NCI-H748 treated with DMSO at 0.1 percent for 48 hours (cell line): ENCODE measurements at regions not wholly inside any gene's neighbourhood (a gene's known extent, or its start where the extent isn't known, plus 50 kb on each side); places are given as distances from the start of the nearest gene placed in this dataset.

Experiments
- DNase-seq: peaks from one replicate; lab custom pipeline; 2025; lab: John Stamatoyannopoulos, UW

- DNase-seq, result peak; percentile 52
Measured at GRCh38 chr15:70324001-70324974, 226.6 kb upstream of the TLE3 start.

GRCh38 chr15:70323111-70323851 is 225.6 kb upstream of the TLE3 start:
- peak; percentile 23 for DNase-seq

GRCh38 chr15:70322051-70322668 is 224.4 kb upstream of the TLE3 start:
- DNase-seq, result no peak

GRCh38 chr15:70321172-70321819 is 223.6 kb upstream of the TLE3 start:
- DNase-seq, result no peak

DNA sequence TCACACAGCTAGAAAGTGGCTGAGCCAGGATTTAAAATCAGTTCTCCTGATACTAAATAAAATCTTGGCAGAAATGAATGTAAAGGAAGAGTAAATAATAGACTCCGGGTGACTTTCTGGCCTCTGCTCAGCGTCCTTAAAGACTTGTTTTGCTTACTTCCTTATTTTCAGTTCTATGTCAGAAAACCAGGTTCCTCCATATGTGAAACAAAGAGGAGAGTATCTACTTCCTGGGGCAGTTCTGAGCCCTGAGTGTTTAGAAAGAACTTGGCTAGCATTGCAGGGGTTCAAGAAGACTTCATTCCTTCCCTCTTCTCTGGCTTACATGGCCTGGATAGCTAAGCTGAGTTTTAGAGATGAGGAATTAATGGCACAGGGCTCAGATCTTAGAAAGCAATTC is 222.8 kb upstream of the TLE3 start:
- DNase-seq, result no peak

GRCh38 chr15:70320077-70320476 is 222.4 kb upstream of the TLE3 start:
- DNase-seq, result no peak

- DNase-seq, result no peak
Measured at GRCh38 chr15:70319466-70319865, 221.7 kb upstream of the TLE3 start.

DNA sequence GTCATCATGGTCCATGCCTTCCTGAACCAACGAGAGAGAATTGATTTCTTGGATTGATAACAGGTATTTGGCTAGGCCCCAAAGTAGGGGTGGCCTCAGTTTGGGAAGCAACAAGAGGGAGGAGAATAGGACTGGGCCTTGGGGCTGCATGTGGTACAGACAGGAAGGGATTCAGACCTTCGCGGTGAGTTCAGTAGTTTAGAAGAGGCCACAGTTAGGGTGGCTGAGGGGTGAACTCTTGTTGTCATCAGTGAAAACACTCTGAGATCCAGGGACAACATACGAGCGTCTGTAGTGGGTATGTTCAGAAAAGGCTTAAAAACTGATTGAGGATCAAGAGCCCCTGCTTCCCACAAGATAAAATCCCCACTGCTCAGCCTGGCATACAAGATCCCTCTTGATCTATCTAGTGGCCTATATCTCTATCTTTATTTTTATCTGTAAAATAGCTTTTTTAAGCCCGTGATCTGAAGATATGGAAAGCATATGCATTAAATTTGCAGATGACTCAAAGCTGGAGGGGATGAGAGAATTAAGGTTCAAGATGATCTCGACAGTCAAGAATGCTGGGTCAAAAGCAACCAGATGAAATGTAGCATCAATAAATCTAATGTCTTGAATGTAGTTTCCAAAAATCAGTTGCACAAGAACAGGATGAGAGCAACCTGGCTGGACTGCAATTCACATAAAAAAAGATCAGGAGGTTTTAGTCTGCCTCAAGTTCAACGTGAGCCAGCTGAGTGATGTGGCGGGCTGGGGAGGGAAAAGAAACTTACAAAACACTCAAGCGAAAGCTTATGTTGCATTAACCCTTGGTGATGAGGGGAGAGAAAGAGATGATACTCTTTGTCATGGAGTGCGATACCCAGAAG is 221.1 kb upstream of the TLE3 start:
- DNase-seq, result no peak

DNA sequence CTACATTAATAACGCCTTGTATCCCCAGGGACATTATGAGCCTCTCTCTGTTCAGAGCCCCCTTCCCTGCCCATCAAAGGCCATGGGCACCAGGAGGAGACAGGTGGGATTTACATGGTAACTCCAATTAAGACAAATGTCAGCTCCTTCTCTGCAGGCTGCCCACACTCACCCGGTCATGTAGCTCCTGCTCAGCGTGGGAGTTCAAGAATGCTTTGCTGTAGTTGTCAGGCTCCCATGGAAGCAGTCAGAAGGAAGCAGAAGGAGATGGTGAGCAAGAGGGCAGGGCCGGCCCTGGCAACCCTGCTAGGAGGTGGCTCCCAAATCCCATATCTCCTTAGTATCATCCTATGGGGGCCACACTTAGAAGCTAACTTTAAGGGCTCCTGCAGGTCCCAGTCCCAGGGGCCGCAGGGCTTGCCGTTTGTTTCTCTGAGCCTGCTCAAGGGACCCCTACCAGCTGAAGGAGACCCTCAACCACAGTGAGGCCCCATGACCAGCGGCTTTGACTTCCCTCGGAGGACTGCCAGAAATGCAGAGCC is 218.4 kb upstream of the TLE3 start:
- DNase-seq, result no peak

DNA sequence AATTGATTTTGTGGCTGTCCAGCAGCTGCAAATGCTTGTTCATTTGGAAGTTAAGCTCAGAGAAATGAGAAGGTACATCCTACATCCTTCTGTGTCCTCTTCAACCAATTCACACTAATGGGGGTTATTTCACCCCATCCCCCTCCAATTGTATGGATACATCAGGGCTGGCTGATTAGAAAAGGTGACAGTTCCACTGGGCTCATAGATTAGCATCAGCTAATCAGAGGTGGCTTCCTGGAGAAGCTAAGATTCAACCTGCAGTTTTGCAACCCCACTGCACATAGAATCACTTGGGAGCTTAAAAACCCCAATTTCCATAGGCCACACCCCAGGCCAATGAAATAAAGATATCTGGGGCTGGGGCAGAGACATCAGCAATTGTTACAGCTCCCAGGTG is 217.7 kb upstream of the TLE3 start:
- no peak for DNase-seq

GRCh38 chr15:70314688-70315087 is 217.0 kb upstream of the TLE3 start:
- DNase-seq, result no peak

GRCh38 chr15:70314018-70314354 is 216.3 kb upstream of the TLE3 start:
- no peak for DNase-seq

DNA sequence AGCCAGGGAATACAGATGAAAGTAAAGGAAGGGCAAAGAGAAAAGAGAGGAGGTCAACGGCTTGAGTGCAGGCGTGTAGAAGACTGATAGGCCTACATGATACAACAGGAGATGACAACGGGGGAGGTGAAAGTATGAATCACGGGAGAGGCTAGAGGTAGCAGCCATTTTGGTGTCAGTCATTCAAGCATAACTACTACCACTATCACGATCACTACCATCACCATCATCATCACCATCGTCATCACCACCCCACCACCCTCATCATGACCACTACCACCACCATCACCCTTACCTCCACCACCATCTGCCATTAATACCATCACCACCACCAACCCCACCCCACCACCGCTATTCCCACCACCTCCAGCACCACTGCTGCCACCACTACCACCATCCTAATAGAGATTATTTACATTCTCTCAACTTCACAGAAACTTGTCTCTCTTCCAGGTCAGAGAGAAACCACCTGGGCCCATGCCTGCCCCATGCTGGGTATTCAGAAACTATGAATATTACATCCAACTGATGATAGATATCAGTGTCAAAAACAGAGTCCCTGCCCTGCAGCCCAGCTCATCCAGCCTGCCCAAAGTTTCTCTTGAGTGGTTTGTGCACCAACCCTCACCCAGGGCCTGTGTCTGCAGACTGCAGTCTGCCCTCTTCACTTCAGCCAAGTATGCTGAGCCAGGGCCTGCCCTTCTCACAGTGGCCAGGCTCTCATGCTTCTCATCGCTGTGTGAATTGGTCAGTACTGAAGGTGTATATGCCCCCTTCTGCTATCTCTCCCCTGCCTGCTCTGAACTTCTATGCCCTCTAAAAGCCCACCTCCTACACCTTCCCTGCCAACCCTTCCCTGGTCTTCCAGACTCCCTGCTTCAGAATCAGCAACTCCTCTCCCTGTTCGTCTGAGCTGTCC is 215.6 kb upstream of the TLE3 start:
- DNase-seq, result no peak

- no peak for DNase-seq
Measured at GRCh38 chr15:70311821-70312220, 214.1 kb upstream of the TLE3 start.

- no peak for DNase-seq
Measured at GRCh38 chr15:70309716-70310115, 212.0 kb upstream of the TLE3 start.

- no peak for DNase-seq
Measured at GRCh38 chr15:70308735-70309434, 211.2 kb upstream of the TLE3 start.

DNA sequence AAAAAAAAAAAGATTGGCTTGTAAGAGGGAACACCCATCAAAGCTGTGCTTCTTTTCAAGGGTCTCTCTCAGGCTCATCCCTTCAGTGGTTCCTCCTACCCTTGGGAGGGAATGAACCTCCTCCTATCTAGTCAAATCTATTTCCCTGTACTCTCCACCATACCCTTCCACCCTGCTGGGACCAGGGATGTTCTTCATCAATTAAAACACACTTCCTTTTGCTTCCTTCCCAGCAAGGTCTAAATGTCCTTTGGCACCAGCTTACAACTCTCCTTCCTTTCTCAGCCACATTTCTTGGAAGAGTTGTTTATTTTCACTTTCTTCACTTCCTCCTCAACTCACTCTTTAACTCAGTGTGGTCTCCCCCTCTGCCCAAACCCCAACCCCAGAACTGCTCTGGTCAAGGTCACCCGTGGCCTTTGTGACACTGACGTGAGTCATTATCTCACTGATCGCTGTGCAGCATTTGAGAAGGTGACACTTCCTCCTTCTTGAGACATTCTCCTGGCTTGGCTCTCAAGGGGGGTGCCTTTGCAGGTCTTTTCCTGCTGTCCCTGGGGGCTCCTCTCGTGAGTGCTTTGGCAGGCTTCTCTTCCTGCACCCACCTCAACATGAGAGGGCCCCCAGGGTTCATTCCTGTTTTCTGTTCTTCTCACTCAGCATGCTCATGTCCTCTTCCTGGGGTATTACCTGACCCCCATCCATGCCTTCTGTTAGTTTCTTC is 210.5 kb upstream of the TLE3 start:
- no peak for DNase-seq

DNA sequence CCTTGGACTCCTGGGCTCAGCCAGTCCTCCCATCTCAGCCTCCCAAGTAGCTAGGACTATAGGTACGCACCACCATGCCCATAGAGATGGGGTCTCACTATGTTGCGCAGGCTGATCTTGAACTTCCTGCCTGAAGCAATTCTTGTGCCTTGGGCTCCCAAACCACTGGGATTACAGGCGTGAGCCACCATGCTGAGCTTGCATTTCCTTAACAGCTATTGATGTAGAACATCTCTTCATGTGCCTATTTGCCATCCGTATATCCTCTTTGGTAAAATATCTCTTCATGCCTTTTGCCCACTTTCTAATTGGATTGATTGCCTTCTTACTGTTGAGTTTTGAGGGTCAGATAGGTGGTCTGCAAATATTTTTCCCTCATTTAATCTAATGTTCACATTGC is 208.9 kb upstream of the TLE3 start:
- DNase-seq, result no peak

GRCh38 chr15:70306081-70306480 is 208.4 kb upstream of the TLE3 start:
- DNase-seq, result no peak
